CD4-positive, alpha-beta T cell treated with Interleukin-4 for 4 hours (primary cell): ENCODE measurements at regions not wholly inside any gene's neighbourhood (a gene's known extent, or its start where the extent isn't known, plus 50 kb on each side); places are given as distances from the start of the nearest gene placed in this dataset.
"Not testable (repeated sequence)": the region's sequence is repeated elsewhere in the genome, so short reads cannot be mapped to it uniquely, and the experiment has no call there.

Source experiments
- DNase-seq: peaks from one replicate; pipeline ENCODE4 v3.0.0-alpha.2; 2020

DNA sequence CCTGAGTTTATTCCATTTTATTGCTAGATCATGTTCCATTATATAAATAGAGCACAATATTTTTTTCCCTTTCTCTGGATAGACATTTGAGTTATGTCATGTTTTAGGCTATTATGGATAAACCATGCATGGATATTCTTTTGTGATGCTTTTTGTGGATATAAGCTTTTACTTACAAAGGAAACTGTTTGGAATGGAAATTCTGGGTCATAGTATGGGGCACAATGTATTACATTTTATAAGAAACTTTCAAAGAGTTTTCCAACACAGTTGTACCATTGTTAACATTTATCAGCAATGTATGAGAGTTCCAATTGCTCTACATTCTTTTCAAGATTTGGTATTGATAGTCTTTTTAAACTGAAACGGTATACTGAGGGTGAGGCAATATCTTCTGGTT, 749.4 kb downstream of the SOCS6 start:
- DNase-seq = no peak

- no peak for DNase-seq
Observed at GRCh38 chr18:71036783-71037182, 747.9 kb downstream of the SOCS6 start.

DNA sequence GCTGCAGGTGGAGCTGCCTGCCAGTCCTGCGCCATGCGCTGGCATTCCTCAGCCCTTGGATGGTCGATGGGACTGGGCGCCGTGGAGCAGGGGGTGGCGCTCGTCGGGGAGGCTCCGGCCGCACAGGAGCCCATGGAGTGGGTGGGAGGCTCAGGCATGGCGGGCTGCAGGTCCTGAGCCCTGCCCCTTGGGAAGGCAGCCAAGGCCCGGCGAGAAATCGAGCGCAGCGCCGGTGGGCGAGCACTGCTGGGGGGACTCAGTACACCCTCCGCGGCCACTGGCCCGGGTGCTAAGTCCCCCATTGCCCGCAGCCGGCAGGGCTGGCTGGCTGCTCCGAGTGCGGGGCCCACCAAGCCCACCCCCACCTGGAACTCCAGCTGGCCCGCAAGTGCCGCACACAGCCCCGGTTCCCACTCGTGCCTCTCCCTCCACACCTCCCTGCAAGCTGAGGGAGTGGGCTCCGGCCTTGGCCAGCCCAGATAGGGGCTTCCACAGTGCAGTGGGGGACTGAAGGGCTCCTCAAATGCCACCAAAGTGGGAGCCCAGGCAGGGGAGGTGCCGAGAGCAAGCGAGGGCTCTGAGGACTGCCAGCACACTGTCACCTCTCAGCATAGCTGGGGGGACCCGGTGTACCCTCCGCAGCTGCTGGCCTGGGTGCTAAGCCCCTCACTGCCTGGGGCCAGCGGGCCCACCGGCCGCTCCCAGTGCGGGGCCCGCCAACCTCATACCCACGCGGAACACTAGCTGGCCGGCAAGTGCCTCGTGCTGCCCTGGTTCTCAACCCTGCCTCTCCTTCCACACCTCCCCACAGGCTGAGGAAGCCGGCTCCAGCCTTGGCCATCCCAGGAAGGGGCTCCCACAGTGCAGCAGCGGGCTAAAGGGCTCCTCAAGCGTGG, 742.7 kb downstream of the SOCS6 start:
- DNase-seq = not testable (repeated sequence)

- not testable (repeated sequence) for DNase-seq
Observed at GRCh38 chr18:71030085-71030484, 741.2 kb downstream of the SOCS6 start.

DNA sequence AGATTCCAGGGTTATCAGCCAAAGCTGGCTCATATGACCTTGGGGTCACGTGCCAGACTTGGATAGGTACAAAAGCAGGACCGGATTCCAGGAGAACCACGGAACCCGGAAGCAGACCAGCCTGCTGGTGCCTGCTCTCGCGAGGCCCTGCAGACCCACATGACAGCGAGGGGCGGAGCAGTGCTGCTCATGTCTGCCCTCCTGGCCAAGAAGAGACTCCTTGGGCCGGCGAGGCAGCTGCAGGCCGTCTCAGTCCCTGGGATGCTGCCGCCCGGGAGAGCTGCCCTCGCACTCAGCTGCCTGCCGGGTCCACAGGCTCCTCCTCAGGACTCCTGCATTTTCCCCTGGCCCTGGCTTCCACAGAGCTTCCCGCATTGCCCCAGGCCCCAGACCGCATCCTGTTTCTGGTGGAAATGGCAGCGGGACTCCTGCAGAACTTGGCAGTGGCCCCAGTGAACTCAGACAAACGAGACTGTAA, 739.5 kb downstream of the SOCS6 start:
- DNase-seq = no peak

- DNase-seq = no peak
Observed at GRCh38 chr18:71027531-71027930, 738.7 kb downstream of the SOCS6 start.

GRCh38 chr18:71025505-71026225, 736.8 kb downstream of the SOCS6 start:
- no peak for DNase-seq

DNA sequence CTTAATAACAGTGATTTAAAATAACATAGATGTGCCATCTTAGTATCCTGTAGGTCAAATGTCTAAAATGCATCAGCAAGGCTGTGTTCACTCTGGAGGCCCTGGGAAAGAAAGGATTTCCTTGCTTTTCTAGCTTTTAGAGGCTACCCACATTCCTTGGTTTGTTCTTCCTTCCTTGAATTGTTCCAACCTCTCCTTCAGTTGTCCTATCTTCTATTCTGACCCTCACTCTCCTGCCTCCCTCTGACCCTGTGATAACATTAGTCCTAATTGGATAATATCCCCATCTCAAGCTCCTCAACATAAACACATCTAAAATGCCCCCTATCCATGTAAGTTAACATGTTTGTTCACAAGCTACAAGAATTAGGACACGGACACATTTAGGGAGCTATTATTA, 733.5 kb downstream of the SOCS6 start:
- DNase-seq = no peak

DNA sequence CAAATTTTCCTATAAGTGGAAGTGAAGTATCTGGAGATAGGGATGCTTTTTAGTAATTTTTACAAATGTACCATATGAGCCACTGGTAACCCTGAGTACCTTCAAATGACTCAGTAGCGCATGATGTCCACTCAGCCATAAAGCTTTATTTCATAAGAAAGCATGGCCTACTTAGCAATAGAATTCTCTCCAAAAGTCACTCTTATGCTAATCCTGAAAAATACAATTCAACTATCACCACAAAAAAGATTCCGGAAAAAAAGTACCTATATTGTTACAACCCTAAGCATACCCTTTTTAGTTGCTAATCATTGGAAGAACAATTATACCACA, 732.2 kb downstream of the SOCS6 start:
- no peak for DNase-seq

- DNase-seq = no peak
Observed at GRCh38 chr18:71020342-71021029, 731.6 kb downstream of the SOCS6 start.

DNA sequence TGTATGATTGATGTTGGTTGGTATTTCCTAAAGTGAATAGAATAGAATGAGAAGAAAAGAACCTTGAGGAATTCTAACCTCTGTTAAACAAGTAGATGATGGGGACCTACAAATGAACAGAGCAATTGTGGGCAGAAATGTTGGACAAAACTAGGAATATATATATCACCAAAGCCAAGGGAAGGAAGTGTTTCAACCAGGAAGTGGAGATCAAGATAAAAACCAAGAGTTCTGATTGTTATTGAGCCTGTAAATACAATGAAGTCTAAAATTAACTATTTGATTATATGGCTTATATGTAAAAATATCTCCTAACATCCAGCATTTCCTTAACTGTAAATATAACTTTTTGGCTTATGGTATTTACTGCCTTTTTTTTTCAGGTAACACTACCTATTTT, 730.0 kb downstream of the SOCS6 start:
- DNase-seq = no peak

DNA sequence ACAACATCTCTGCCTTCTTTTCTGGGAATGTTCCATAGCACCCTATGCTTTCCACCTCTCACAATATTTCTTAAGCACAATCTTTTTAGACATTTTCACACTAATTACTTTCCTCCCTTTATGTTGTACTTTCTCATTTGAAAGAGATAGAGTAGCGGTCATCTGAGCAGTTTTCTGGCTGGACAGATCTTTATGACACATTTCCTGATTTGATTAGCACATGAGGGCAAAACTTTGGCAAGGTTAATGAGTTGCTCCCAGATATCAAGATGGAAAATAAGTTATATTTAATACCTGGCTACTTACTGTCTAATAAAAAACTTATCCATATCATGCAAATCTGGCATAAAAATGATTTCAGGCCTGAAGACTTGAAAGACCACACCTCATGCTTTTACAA, 723.9 kb downstream of the SOCS6 start:
- no peak for DNase-seq

- DNase-seq = no peak
Observed at GRCh38 chr18:71011389-71011788, 722.5 kb downstream of the SOCS6 start.

DNA sequence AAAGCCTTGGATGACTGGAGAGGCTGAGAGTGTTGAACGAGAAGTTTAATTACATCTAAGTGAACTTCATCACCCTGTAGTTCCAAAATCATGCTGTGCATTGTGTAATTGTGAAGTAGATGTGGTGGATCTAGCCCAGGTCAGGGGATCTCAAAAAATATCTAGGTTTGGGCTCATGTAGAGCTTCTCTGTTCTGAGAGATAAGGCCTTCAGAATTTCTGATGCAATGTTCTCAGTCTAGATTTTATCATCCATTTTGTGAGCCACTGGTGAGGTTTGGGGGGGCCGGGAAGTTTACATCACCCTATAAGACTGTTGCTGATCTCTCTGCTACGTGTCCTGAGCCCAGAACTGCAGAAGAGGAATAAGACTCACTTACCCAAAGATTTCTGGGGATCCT, 719.4 kb downstream of the SOCS6 start:
- no peak for DNase-seq

DNA sequence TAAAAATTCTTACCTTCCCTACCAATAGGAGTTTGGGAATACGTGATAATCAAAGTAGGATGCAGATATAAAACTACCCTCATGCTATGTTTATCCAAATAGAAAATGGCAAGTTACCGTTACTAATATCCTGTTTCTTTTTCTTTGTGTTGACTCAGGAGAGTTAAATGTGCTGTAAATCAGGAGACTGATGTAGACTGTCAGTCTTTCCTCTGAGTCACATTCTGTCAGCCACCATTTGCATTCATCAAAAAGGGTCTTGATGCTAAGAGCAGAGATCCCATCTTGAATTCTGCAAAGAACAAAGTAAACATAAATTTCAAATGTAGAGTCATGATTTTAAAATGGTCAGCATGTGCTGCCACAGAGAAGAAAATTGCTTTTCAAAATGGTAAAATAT, 712.8 kb downstream of the SOCS6 start:
- DNase-seq = no peak

DNA sequence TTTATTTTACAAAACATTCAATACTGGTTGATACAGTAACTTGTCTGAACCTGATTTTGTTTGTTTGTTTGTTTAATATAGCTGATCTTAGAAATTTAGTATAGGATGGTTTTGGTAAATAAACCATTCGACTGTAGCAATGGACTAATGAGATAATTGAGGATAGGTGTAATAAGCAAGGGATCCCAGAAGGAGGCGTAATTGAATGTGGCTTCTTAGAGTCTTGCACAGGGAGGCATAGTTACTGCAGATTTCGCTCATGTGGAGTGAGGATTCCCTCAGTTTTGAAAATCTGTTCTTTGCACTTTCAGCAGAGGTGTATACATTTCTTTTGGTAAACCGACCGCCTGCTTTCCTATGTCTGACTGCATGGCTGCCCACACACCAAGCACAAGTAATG, 709.6 kb downstream of the SOCS6 start:
- DNase-seq = no peak

DNA sequence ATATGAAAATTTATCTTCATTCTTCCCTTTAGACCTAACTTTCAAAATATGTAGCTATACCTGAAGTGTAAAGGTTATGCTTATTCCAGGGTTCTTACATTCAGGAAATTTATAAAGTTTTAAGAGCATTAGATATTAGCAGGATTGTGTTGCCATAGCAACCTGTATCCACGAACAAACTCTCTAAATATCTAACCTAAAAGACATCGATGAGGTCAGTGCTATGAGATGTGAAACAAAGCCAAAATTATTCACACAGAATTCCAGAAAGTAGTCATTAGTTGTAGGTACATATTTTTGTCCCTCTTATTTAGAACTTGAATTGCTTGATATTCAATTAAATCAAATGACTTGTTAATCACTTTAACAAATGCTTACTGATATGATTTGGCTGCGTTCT, 705.3 kb downstream of the SOCS6 start:
- DNase-seq = no peak

DNA sequence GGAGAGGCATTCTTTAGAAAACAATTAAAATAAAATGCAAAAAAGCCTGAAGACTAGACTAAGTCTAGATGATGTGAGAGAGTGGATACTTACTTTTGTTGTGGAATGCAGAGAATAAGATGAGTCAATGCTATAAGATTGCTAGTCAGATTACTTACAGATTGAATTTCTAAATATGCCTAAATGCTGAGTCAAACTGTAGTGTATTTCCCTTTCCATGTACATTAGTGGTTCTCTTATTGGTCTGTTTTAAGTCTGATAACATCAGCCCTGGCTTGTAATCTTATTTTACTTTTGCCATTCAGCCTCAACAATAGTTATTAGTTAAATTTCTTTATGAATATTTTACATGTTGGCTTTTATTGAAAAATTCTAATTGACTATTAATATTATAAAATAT, 702.7 kb downstream of the SOCS6 start:
- DNase-seq = no peak

DNA sequence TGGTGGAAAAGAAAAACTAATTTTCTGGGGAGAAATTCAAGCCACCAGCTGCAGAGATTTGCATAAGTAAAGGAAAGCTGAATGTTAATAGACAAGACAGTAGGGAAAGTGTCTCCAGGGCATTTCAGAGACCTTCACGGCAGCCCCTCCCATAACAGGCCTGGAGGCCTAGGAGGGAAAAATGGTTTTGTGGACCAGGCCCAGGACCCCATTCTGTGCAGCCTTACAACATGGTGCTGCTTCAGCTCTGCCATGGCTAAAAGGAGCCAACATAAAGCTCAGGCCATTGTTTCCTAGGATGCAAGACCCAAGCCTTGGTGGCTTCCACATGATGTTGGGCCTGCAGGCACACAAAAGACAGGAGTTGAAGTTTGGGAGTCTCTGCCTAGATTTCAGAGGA, 697.1 kb downstream of the SOCS6 start:
- DNase-seq = no peak

DNA sequence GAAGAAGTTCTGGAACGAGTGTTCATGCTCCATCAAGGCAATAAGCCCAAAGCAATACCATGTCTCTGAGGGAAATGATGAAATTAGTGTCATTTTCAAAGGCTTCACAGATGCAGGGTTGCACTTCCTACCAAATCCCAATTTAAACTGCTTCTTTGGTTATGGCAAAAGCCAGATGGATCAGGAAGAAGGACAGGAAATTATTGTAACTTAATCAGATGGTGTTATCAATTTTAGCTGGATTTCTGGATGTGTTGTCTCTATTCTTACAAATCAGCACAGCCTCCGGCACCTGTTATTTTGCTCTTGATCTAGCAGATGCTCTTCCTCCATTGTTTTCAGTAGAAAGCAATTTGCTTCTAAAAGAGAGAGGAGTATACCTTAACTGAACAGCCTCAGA, 693.4 kb downstream of the SOCS6 start:
- DNase-seq = no peak

GRCh38 chr18:70981400-70982140, 692.7 kb downstream of the SOCS6 start:
- no peak for DNase-seq

GRCh38 chr18:70973626-70974025, 684.8 kb downstream of the SOCS6 start:
- DNase-seq = no peak

DNA sequence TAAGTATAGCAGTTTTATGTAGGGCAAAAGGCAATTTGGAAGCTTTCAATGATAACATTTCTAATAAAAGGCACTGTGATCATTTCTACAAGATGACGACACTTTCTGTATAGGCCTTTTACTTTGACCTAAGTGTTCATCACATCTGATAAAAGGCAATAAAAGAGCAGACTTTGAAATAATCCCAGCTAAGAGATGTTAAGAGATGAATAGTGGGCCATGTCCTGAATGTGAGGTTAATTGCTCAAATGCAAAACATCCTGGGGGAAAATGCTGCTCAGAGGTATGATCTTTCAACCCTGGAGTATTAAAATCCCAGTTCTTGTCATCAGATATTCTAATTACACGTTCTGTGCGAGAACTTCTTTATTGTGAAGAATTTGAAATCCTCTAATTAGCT, 677.6 kb downstream of the SOCS6 start:
- no peak for DNase-seq
